ENCODE measurements at regions not wholly inside any gene's neighbourhood (a gene's known extent, or its start where the extent isn't known, plus 50 kb on each side); places are given as distances from the start of the nearest gene placed in this dataset.

- DNase-seq (ENCODE audit: low read depth), result no peak
Observed at GRCh38 chrX:141759238-141759637, 60.7 kb upstream of the SPANXD start.

GRCh38 chrX:141760761-141761160 lies 62.2 kb upstream of the SPANXD start:
- DNase-seq (ENCODE audit: low read depth), result peak; percentile 37

- no peak for DNase-seq (ENCODE audit: low read depth)
Observed at GRCh38 chrX:141787655-141788054, 50.5 kb upstream of the MAGEC3 start.
